Chondrocyte (in vitro differentiated cells): ENCODE measurements at regions not wholly inside any gene's neighbourhood (a gene's known extent, or its start where the extent isn't known, plus 50 kb on each side); places are given as distances from the start of the nearest gene placed in this dataset.

ENCODE experiments used
- DNase-seq: peaks from one replicate; pipeline ENCODE4 v3.0.0; 2021; ENCODE audit warnings: mixed read lengths, low spot score
- H3K27ac Mint-ChIP-seq: one replicate; pipeline ENCODE4 v1.8.0; 2021; ENCODE audit warnings: mild to moderate bottlenecking, moderate library complexity, mixed read lengths; ENCODE audit not compliant: unreplicated experiment
- H3K27me3 Mint-ChIP-seq: 2 replicates; pipeline ENCODE4 v1.8.0; 2021; ENCODE audit warnings: low read depth, mixed read lengths
- H3K36me3 Mint-ChIP-seq: 2 replicates; pipeline ENCODE4 v1.8.0; 2021; ENCODE audit warnings: low read depth, mixed read lengths
- H3K4me1 Mint-ChIP-seq: 2 replicates; pipeline ENCODE4 v1.8.0; 2021; ENCODE audit warnings: low read depth, mild to moderate bottlenecking, mixed read lengths
- H3K4me3 Mint-ChIP-seq: one replicate; pipeline ENCODE4 v1.8.0; 2021; ENCODE audit warnings: mild to moderate bottlenecking, moderate library complexity, mixed read lengths; ENCODE audit not compliant: unreplicated experiment
- H3K9me3 Mint-ChIP-seq: 2 replicates; pipeline ENCODE4 v1.8.0; 2021; ENCODE audit warnings: low read depth, mixed read lengths
- CTCF ChIP-seq: fragments of 200-600 bp; sonication (generic); IDR thresholded peaks from 2 replicates; pipeline ENCODE4 v1.5.0; 2021; ENCODE audit warnings: antibody characterized with exemption, mild to moderate bottlenecking, moderate library complexity

GRCh38 chr2:94939349-94939748 is 68.1 kb downstream of the TEKT4 start:
- peaks cover 3% of the 10 kb centered on the region for H3K9me3 Mint-ChIP-seq
- H3K4me1 Mint-ChIP-seq, result no peaks in the 10 kb centered on the region
- TF ChIP-seq CTCF, result no peak
- H3K36me3 Mint-ChIP-seq, result no peaks in the 10 kb centered on the region
- peaks cover 34% of the 10 kb centered on the region for H3K27me3 Mint-ChIP-seq
- H3K27ac Mint-ChIP-seq, result no peak overlapping the region
- H3K4me3 Mint-ChIP-seq, result no peak overlapping the region
- DNase-seq, result no peak

GRCh38 chr2:94947097-94948016 is 76.1 kb downstream of the TEKT4 start:
- Mint-ChIP-seq H3K27me3 (peaks cover 26% of the 10 kb centered on the region), H3K4me3 (no peak overlapping the region), H3K27ac (no peak overlapping the region), H3K4me1 (no peaks in the 10 kb centered on the region), H3K36me3 (no peaks in the 10 kb centered on the region), H3K9me3 (peaks cover 12% of the 10 kb centered on the region)
- no peak for DNase-seq
- no peak for TF ChIP-seq CTCF

- Mint-ChIP-seq H3K9me3 (peaks cover 2% of the 10 kb centered on the region), H3K4me1 (no peaks in the 10 kb centered on the region), H3K36me3 (no peaks in the 10 kb centered on the region), H3K27me3 (peaks cover 40% of the 10 kb centered on the region), H3K27ac (no peak overlapping the region), H3K4me3 (no peak overlapping the region)
- TF ChIP-seq CTCF, result no peak
- no peak for DNase-seq
Observed at GRCh38 chr2:94955702-94956101, 69.8 kb upstream of the MAL start.

GRCh38 chr2:94956797-94957391 is 68.6 kb upstream of the MAL start:
- peaks cover 49% of the 10 kb centered on the region for H3K27me3 Mint-ChIP-seq
- no peak for DNase-seq

More at GRCh38 chr2:94956797-94957391, 68.6 kb upstream of the MAL start:
- TF ChIP-seq CTCF, result peak; percentile 88
- H3K9me3 Mint-ChIP-seq, result no peaks in the 10 kb centered on the region
- H3K4me1 Mint-ChIP-seq, result no peaks in the 10 kb centered on the region
- H3K4me3 Mint-ChIP-seq, result no peak overlapping the region
- no peak overlapping the region for H3K27ac Mint-ChIP-seq
- no peaks in the 10 kb centered on the region for H3K36me3 Mint-ChIP-seq
